ENCODE measurements at regions not wholly inside any gene's neighbourhood (a gene's known extent, or its start where the extent isn't known, plus 50 kb on each side); places are given as distances from the start of the nearest gene placed in this dataset.
A peak's percentile ranks its signal among the peaks of the same experiment; 100 is the strongest.

- no peak for DNase-seq
These were observed 421.0 kb downstream of the DYNC2H1 start for GRCh38 chr11:103530257-103530656.

DNA sequence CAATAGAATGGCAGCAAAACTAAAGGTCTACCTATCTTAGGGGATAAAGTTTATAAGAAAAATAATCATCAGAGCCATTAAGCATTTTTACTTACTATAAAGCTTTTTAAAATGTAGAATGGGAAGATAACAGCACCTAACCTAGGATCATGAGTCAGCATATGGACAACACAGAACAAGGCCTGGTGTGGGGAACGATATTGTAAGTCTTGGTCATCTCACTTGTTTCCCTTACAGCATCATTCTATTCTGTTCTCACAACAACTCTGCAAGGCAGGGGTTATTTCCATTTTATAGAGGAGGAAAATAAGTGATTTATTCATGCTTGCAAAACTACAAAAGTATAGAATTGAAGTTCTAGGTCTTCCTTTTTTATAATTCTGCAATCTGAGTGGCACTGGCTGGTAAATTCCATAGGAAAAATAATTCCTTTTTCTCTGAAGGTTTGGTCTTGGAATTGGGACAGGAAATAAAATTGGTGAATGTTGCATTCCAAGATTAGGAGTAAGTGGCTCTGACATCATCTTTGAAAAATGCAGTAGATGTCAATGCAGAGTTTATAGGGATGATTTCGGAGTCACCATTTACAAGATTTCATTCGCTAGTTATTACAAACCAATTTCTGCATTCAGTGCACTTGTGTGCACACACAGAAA lies 423.0 kb downstream of the DYNC2H1 start:
- DNase-seq, result no peak

- no peak for DNase-seq
These were observed 425.0 kb downstream of the DYNC2H1 start for GRCh38 chr11:103534191-103534590.

DNA sequence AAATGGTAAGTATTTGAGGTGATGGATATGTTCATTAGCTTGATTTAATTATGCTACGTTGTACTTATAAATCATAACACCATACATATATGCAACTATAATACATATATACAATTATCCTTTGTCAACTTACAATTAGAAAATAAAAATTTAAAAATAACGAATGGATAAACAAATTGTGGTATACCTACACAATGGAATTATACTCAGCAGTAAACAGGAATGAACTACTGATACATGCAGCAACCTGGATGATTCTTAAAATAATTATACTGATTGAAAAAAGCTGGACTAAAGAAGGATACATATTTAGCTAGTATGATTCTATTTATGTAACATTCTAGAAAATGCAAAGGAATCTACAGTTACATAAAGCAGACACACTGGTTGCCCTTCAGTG lies 425.7 kb downstream of the DYNC2H1 start:
- DNase-seq, result no peak

GRCh38 chr11:103536335-103536722 lies 427.1 kb downstream of the DYNC2H1 start:
- DNase-seq, result no peak

DNA sequence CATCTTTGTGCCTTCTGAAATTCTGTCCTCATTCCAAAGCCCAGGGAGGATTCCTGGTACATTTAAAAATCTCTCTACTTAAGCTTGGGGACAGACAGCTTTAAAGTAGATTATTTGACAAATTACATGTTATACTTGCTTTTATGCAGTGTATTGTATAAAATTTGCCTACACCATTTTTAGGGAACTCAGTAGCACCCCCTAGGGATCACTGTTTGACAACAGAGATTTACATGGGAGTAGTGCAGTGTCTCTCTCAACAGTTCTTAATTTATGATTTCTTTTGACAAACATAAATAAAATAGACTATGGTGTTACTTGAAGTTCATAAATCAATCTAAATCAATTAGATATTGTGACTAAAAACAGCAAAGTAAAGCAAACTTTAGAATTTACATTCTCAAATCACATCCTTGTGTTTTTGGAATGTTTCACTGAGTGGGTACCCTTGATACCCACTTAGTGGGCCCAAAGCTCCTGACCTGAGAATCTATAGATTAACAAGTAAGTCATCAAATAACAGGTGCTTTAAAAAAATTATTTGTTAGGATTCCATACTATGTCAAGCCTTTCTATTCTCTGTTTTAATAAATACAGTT lies 428.8 kb downstream of the DYNC2H1 start:
- DNase-seq, result peak in 1 of 2 experiments; percentile 17

GRCh38 chr11:103539166-103539565 lies 429.9 kb downstream of the DYNC2H1 start:
- no peak for DNase-seq

- peak in 1 of 2 experiments; percentile 1 for DNase-seq
These were observed 432.1 kb downstream of the DYNC2H1 start for GRCh38 chr11:103541186-103541795.

- DNase-seq, result no peak
These were observed 433.6 kb downstream of the DYNC2H1 start for GRCh38 chr11:103542851-103543250.

- no peak for DNase-seq
These were observed 434.2 kb downstream of the DYNC2H1 start for GRCh38 chr11:103543456-103543855.

GRCh38 chr11:103544874-103545273 lies 435.6 kb downstream of the DYNC2H1 start:
- DNase-seq, result no peak

- DNase-seq, result no peak
These were observed 436.3 kb downstream of the DYNC2H1 start for GRCh38 chr11:103545551-103545950.

- no peak for DNase-seq
These were observed 437.0 kb downstream of the DYNC2H1 start for GRCh38 chr11:103546236-103546635.

DNA sequence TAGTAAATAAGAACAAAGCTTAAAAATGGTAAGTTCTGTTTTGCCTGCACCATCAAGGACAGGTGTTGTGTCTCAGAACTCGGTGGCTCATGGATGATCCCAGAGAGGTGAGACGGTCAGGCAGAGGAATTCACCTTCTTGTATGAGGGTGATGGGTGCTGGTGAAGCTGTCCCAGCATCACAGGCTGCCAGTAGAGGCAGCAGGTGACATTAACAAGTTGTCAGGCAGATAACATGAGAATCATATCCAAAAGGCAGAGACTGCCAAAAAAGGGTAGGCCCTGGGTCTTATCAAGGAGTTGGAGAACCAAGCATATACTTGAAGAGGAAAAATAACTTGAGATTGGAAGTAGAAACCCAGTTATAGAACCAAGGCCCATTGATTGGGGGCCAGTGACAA lies 437.8 kb downstream of the DYNC2H1 start:
- no peak for DNase-seq

GRCh38 chr11:103547691-103548090 lies 438.5 kb downstream of the DYNC2H1 start:
- DNase-seq, result no peak

DNA sequence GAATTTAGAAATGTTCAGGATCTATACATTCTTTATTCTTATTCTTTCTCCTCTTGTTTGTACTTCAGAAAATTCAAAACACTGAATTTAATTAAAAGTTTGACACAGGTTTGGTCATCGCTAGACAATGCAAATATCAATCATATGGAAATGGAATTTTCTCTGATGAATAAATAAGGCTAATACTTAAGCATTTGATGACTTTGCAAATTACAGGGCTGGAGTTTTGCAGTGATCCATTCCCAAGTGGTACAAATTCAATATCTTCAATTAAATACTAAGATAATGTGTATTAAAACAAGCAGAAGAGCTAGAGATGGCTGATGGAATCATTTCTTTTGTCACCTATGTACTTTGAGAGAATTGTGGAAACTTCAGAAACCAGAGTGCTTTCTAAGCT lies 439.6 kb downstream of the DYNC2H1 start:
- no peak for DNase-seq

GRCh38 chr11:103550811-103551210 lies 441.6 kb downstream of the DYNC2H1 start:
- DNase-seq, result no peak

- no peak for DNase-seq
These were observed 442.9 kb downstream of the DYNC2H1 start for GRCh38 chr11:103552086-103552485.

DNA sequence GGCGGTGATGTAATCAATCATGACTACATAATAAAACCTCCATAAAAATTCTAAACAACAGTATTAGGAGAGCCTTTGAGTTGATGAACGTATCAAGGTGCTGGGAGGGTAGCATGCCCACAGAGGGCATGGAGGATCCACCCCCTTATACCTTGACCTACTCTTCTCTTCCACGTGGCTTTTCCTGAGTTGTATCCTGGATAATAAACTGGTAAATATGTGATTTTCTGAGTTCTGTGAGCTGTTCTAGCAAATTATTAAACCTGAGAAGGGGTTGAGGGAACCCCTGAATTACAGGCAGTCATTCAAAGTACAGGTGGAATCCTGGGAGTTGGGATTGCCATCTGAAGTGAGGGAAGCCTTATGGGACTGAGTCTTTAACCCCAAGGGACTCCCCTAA lies 446.9 kb downstream of the DYNC2H1 start:
- DNase-seq, result no peak

- DNase-seq, result no peak
These were observed 456.9 kb downstream of the DYNC2H1 start for GRCh38 chr11:103566116-103566515.

GRCh38 chr11:103581760-103582159 lies 454.7 kb upstream of the DDI1 start:
- no peak for DNase-seq

- DNase-seq, result no peak
These were observed 454.0 kb upstream of the DDI1 start for GRCh38 chr11:103582351-103582909.

DNA sequence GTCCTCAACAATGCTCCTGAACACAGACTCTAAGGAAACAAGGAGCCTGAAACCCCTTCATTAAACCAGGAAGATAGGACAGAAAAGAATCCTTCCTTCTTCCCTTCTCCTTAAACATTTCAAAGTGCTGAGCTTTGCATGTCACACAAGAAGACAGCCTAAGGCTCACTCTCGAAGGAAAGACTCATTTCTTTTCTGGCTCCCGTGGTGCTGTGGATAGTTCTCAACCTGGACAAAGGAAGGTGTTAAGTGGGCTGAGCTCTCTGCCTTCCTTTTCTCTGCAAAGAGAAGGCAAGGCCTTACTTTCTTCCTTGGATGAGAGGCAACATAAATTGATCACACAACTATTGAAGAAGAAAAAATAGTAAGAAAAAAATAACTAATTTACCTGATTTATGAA lies 452.4 kb upstream of the DDI1 start:
- no peak for DNase-seq

DNA sequence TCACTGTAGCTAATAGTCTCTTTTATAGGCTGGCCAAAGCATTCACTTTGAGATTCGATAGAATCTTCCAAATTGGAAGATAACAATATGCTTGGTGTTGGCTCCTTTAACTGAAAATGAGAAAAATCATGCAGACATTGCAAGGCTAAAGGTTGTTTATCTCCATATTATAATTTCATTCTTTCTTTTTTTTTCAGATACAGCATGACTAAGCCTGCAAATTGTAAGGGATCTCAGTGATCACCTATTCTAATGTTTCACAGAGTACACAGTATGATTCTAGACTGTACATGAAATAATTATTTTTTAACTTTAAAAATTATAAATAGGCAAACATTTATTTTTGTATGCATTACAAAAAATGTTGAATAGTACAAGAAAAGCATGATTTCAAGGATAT lies 451.7 kb upstream of the DDI1 start:
- no peak for DNase-seq

All from Kasumi-1 (cell line).